Heart left ventricle (tissue), 16 donors: ENCODE measurements at regions not wholly inside any gene's neighbourhood (a gene's known extent, or its start where the extent isn't known, plus 50 kb on each side); places are given as distances from the start of the nearest gene placed in this dataset.
A peak's percentile ranks its signal among the peaks of the same experiment; 100 is the strongest.

Experiments
- ATAC-seq, 4 donors: fragments of 200-7000 bp; cut with Tn5 transposase; one replicate each; pipeline ENCODE4 v1.9.1; 2020 to 2022; ENCODE audit warnings: moderate library complexity in 4 of 4, mild to moderate bottlenecking in 3 of 4, moderate number of reproducible peaks in 1 of 4
- DNase-seq, 5 donors: peaks; one replicate each; pipeline ENCODE4 v3.0.0-alpha.2; 2020
- H3K27ac ChIP-seq, 12 donors: fragments of 200-600 bp; sonication (generic) in 4 of 12; one replicate each; pipeline versions ENCODE4 v1.5.0 to v1.8.0; 2016 to 2022; ENCODE audit warnings: mild to moderate bottlenecking in 2 of 12
- H3K27me3 ChIP-seq, 9 donors: fragments of 200-600 bp; sonication (generic) in 2 of 9; one replicate each; pipeline versions ENCODE4 v1.5.1 to v1.8.0; 2016 to 2022; ENCODE audit warnings: mild to moderate bottlenecking in 3 of 9
- H3K36me3 ChIP-seq, 9 donors: fragments of 200-600 bp; sonication (generic) in 2 of 9; one replicate each; pipeline versions ENCODE4 v1.5.0 to v1.8.0; 2018 to 2022; ENCODE audit warnings: mild to moderate bottlenecking in 2 of 9
- H3K4me1 ChIP-seq, 12 donors: fragments of 200-600 bp; sonication (generic) in 4 of 12; one replicate each; pipeline versions ENCODE4 v1.5.0 to v1.8.0; 2016 to 2022; ENCODE audit warnings: mild to moderate bottlenecking in 3 of 12
- H3K4me3 ChIP-seq, 12 donors: fragments of 200-600 bp; sonication (generic) in 4 of 12; one replicate each; pipeline versions ENCODE4 v1.5.0 to v1.8.0; 2017 to 2022; ENCODE audit warnings: mild to moderate bottlenecking in 9 of 12, moderate library complexity in 4 of 12
- H3K9me3 ChIP-seq, 12 donors: fragments of 200-600 bp; sonication (generic) in 4 of 12; one replicate each; pipeline versions ENCODE4 v1.5.0 to v1.8.0; 2016 to 2022; ENCODE audit warnings: mild to moderate bottlenecking in 1 of 12
- POLR2A ChIP-seq, 2 donors: fragments of 450-650 bp; IDR thresholded peaks; one replicate each; pipeline ENCODE4 v1.6.1; 2017; ENCODE audit warnings: antibody characterized with exemption in 2 of 2, mild to moderate bottlenecking in 2 of 2, moderate library complexity in 2 of 2
- WGBS, 4 donors: extraction: QIAGEN DNeasy Blood & Tissue Kit in 2 of 4; methylation state at CpG; one replicate each; pipeline versions ENCODE4 v1.1.5 to v1.1.7; 2013 to 2018; 5-methylcytosine and 5-hydroxymethylcytosine counted together
- intact Hi-C, 10 donors: fragments of 100-400 bp; cut with DNase I; formaldehyde crosslinking; loops; one replicate each; pipeline versions ENCODE4 v1.11.1 to v1.14.2; 2022
- TF ChIP-seq, protein P1 (sequence below), 12 donors: fragments of 200-600 bp; sonication (generic) in 4 of 12; IDR thresholded peaks; one replicate each; pipeline versions ENCODE4 v1.5.0 to v1.8.0; 2018 to 2022; ENCODE audit warnings: antibody characterized with exemption in 12 of 12, mild to moderate bottlenecking in 5 of 12
- donor health status: ischemic (EF 13 %, LVEDD 7.1; RV severe dilation, severe dysfunction).
- donor health status: healthy with polysubstance abuse.
- donor health status: DM: no; HTN: yes; CAD: no.
- donor health status: DM: no; HTN: no; CAD: no.
- donor health status: ischemic (EF 25% LVEDD 6.9; RV normal size, moderate dysfunction).
- donor health status: ischemic (EF 25% LVEDD 5.7; RV mildly dilated, moderate dysfunction).
- donor health status: healthy.
- donor health status: DM: yes; HTN: yes; CAD: no.
- donor health status: ischemic (EF 35%, LVEDD 5.7; RV mildly dilated, moderate dysfunction).
- donor health status: nonischemic (EF 11% LVEDD 7.7; RV severe dilation, severe dysfunction).
- donor health status: DM: yes; HTN: yes; CAD: no.
- donor health status: PGD.
- donor health status: ischemic (EF 29% LVEDD 5.4; RV normal size, mild dysfunction).
- donor health status: nonischemic (EF 23%, LVEDD 6.1; RV moderate dilation, normal function).

DNA sequence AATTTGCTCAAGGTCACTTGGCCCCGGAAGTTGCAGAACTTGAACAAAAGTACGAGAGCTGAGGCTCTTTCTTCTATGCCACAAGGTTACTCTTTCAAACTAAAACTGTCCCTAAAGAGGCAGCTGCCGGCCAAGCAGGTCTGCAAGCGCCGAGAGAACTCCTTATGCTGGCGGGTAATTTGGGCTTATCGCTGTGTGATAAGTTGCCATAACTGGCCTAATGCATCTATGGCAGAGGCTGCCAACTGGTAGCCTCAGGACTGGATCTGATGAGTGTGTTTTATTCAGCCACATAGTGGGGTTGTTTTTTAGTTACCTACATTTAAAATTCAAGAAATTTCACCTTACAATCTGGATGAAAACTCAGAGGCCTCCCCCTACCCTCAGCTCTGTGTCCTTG is 68.1 kb upstream of the SPOCK1 start:
- intact Hi-C loops: no loop called here
- peak overlapping the region in 5 of 12 donors; percentile 20 to 72 (median 66) for H3K27ac ChIP-seq
- no peak overlapping the region for H3K4me3 ChIP-seq
- H3K9me3 ChIP-seq: no peaks in the 10 kb centered on the region
- WGBS, 4 donors: 40 to 60% (median 53%) methylated on average over 7 of the region's 7 CpGs
- peaks cover 0 to 47% (median 31%) of the 10 kb centered on the region in 12 donors for H3K4me1 ChIP-seq
- no peaks in the 10 kb centered on the region for H3K27me3 ChIP-seq
- no peaks in the 10 kb centered on the region for H3K36me3 ChIP-seq
- ATAC-seq: peak; percentile 21 to 46 (median 26)
- peak in 2 of 5 donors; percentile 33 to 47 for DNase-seq
- no peak for TF ChIP-seq POLR2A (IDR thresholded peaks at IDR 0.05)
- TF ChIP-seq, protein P1, sequence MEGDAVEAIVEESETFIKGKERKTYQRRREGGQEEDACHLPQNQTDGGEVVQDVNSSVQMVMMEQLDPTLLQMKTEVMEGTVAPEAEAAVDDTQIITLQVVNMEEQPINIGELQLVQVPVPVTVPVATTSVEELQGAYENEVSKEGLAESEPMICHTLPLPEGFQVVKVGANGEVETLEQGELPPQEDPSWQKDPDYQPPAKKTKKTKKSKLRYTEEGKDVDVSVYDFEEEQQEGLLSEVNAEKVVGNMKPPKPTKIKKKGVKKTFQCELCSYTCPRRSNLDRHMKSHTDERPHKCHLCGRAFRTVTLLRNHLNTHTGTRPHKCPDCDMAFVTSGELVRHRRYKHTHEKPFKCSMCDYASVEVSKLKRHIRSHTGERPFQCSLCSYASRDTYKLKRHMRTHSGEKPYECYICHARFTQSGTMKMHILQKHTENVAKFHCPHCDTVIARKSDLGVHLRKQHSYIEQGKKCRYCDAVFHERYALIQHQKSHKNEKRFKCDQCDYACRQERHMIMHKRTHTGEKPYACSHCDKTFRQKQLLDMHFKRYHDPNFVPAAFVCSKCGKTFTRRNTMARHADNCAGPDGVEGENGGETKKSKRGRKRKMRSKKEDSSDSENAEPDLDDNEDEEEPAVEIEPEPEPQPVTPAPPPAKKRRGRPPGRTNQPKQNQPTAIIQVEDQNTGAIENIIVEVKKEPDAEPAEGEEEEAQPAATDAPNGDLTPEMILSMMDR (IDR thresholded peaks at IDR 0.05): no peak

DNA sequence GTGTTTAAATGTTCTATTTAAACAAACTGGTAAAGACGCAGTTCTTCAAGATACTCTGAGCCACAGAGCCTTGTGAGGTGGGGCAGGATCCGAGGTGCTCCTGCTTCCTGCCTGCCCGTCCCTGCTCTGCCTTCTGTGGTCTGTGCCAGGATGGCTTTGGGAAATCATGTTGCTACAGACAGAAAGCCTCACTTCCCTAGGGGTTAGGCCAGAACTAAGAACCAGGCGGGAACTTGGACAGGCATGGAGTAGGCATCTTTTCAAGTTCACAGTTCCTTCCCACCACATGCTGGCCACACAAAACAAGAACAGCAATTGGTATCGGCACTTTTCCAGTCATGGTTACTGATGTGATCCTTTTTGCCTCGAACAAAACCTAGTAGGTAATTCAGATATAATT is 67.7 kb upstream of the SPOCK1 start:
- Histone ChIP-seq H3K27ac (peak overlapping the region in 5 of 12 donors; percentile 20 to 72 (median 66)), H3K4me1 (peaks cover 0 to 47% (median 31%) of the 10 kb centered on the region in 12 donors), H3K4me3 (no peak overlapping the region), H3K9me3 (no peaks in the 10 kb centered on the region), H3K36me3 (no peaks in the 10 kb centered on the region), H3K27me3 (no peaks in the 10 kb centered on the region)
- WGBS, 4 donors: 43 to 51% (median 49%) methylated on average over 6 of the region's 6 CpGs
- ATAC-seq: peak in 1 of 4 donors; percentile 22
- intact Hi-C loops: no loop called here
- DNase-seq: no peak
- no peak for TF ChIP-seq POLR2A (IDR thresholded peaks at IDR 0.05)
- TF ChIP-seq, protein P1 (IDR thresholded peaks at IDR 0.05): no peak

DNA sequence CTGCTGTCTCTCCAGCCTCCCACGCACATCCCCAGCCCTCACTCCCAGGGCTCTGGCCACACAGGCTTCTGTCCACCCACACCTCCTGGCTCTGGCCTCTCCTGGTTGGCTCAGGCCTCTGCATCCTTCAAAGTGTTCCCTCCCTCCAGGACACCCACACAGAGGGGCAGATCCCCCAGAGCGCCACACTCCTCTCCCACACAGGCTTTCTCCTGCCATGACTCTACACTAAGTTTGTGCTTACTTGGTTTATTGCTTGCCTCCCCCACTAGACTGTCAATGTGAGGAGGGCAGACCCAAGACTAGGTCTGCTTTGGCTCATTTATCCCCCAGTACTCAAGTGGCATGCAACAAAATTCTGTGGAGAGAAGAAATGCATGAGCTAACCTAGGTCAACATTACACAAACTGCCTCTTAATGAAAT is 67.0 kb upstream of the SPOCK1 start:
- Histone ChIP-seq H3K27me3 (no peaks in the 10 kb centered on the region), H3K27ac (peak overlapping the region in 2 of 12 donors; percentile 66 to 72), H3K36me3 (no peaks in the 10 kb centered on the region), H3K4me3 (no peak overlapping the region), H3K4me1 (peaks cover 0 to 47% (median 31%) of the 10 kb centered on the region in 12 donors), H3K9me3 (no peaks in the 10 kb centered on the region)
- WGBS, 4 donors: 79 to 85% (median 83%) methylated on average over 2 of the region's 2 CpGs
- intact Hi-C loops: no loop called here
- ATAC-seq (peak in 1 of 4 donors; percentile 16), DNase-seq (peak in 2 of 5 donors; percentile 21 to 39)
- TF ChIP-seq, protein P1 (IDR thresholded peaks at IDR 0.05): no peak
- TF ChIP-seq POLR2A (IDR thresholded peaks at IDR 0.05): no peak

DNA sequence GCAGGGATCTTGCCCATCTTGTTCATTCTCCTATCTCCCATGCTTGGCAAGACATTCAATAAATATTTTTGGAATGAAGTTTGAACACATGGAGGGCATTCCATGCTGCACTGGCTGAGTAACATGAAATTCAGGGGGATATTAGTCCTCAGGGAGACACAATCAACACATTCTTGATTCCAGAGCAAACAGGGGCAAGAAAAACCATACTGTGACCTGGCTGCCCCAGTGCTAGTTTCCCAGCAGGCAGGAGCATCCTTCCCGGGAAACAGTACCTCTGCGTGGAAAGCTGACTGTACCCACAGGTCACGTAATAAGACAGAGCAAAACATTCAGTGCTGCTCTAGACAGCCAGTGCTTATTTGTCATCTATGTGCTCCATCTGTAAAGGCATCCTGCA is 66.3 kb upstream of the SPOCK1 start:
- H3K27ac ChIP-seq: peak overlapping the region in 4 of 12 donors; percentile 6 to 72 (median 39)
- DNase-seq (no peak), ATAC-seq (no peak)
- peaks cover 0 to 47% (median 31%) of the 10 kb centered on the region in 12 donors for H3K4me1 ChIP-seq
- H3K27me3 ChIP-seq: no peaks in the 10 kb centered on the region
- intact Hi-C loops: no loop called here
- TF ChIP-seq, protein P1 (IDR thresholded peaks at IDR 0.05): no peak
- TF ChIP-seq POLR2A (IDR thresholded peaks at IDR 0.05): no peak
- WGBS, 4 donors: 54 to 89% (median 84%) methylated on average over 3 of the region's 3 CpGs
- H3K4me3 ChIP-seq: no peak overlapping the region
- H3K36me3 ChIP-seq: no peaks in the 10 kb centered on the region
- H3K9me3 ChIP-seq: no peaks in the 10 kb centered on the region
